Naive thymus-derived CD4-positive, alpha-beta T cell (primary cell): ENCODE measurements at regions not wholly inside any gene's neighbourhood (a gene's known extent, or its start where the extent isn't known, plus 50 kb on each side); places are given as distances from the start of the nearest gene placed in this dataset.

Experiments
- ATAC-seq: fragments of 150-1000 bp; cut with Tn5 transposase; 2 replicates; pipeline ENCODE4 v1.10.0; 2021; ENCODE audit warnings: mild to moderate bottlenecking, moderate library complexity
- CTCF ChIA-PET: fragments of 350-600 bp; sonication (Branson Sonifier 250); formaldehyde crosslinking; loops from one replicate; lab custom pipeline; 2021; ENCODE audit warnings: antibody characterized with exemption; lab: Charles Lee
- POLR2A ChIA-PET: fragments of 350-600 bp; sonication (Branson Sonifier 250); formaldehyde crosslinking; loops from one replicate; lab custom pipeline; 2021; ENCODE audit warnings: antibody characterized with exemption, inconsistent platforms; lab: Charles Lee
- DNase-seq, 9 donors: peaks; one replicate each; pipeline versions ENCODE4 v3.0.0 to v3.0.0-alpha.2; 2020 to 2022; ENCODE audit warnings: mixed read lengths in 1 of 9
- H3K27ac ChIP-seq: one replicate; pipeline ENCODE4 v1.7.0; 2013; ENCODE audit warnings: mild to moderate bottlenecking, low read depth, low read length, moderate library complexity
- H3K27me3 ChIP-seq, 2 donors: one replicate each; pipeline ENCODE4 v1.7.0; 2013; ENCODE audit warnings: low read length in 2 of 2, mild to moderate bottlenecking in 2 of 2, moderate library complexity in 2 of 2; ENCODE audit not compliant: control insufficient read depth in 2 of 2, insufficient read depth in 2 of 2
- H3K36me3 ChIP-seq, 3 experiments: 1 replicate in 2 of 3; 2 replicates in 1 of 3; pipeline ENCODE4 v1.7.0; 2013; ENCODE audit warnings: low read length in 3 of 3, mild to moderate bottlenecking in 3 of 3, moderate library complexity in 1 of 3; ENCODE audit not compliant: insufficient read depth in 3 of 3, control insufficient read depth in 2 of 3
- H3K4me1 ChIP-seq, 2 donors: one replicate each; pipeline ENCODE4 v1.7.0; 2013; ENCODE audit warnings: low read length in 2 of 2, mild to moderate bottlenecking in 2 of 2, moderate library complexity in 1 of 2; ENCODE audit not compliant: control insufficient read depth in 2 of 2, insufficient read depth in 2 of 2
- H3K4me3 ChIP-seq: 2 replicates; pipeline ENCODE4 v1.7.0; 2013; ENCODE audit warnings: mild to moderate bottlenecking, low read length
- H3K9me3 ChIP-seq, 3 experiments: 1 replicate in 2 of 3; 2 replicates in 1 of 3; pipeline ENCODE4 v1.7.0; 2013; ENCODE audit warnings: low read length in 3 of 3; ENCODE audit not compliant: control insufficient read depth in 2 of 3
- H3K27ac Mint-ChIP-seq, 9 donors: one replicate each; pipeline ENCODE4 v1.8.0; 2020 to 2022; ENCODE audit warnings: mixed read lengths in 9 of 9, mild to moderate bottlenecking in 8 of 9, moderate library complexity in 5 of 9, inconsistent platforms in 2 of 9
- H3K27me3 Mint-ChIP-seq, 5 donors: one replicate each; pipeline ENCODE4 v1.8.0; 2021 to 2022; ENCODE audit warnings: mixed read lengths in 5 of 5, mild to moderate bottlenecking in 1 of 5
- H3K36me3 Mint-ChIP-seq, 5 donors: one replicate each; pipeline ENCODE4 v1.8.0; 2020 to 2022; ENCODE audit warnings: mixed read lengths in 5 of 5, mild to moderate bottlenecking in 3 of 5, inconsistent platforms in 1 of 5
- H3K4me1 Mint-ChIP-seq, 7 donors: one replicate each; pipeline ENCODE4 v1.8.0; 2020 to 2022; ENCODE audit warnings: mixed read lengths in 7 of 7, mild to moderate bottlenecking in 3 of 7, inconsistent platforms in 1 of 7
- H3K4me3 Mint-ChIP-seq, 10 donors: one replicate each; pipeline ENCODE4 v1.8.0; 2020 to 2022; ENCODE audit warnings: mild to moderate bottlenecking in 10 of 10, mixed read lengths in 10 of 10, moderate library complexity in 6 of 10, inconsistent platforms in 2 of 10
- H3K9me3 Mint-ChIP-seq, 11 donors: one replicate each; pipeline ENCODE4 v1.8.0; 2020 to 2022; ENCODE audit warnings: mixed read lengths in 11 of 11, mild to moderate bottlenecking in 4 of 11, inconsistent platforms in 1 of 11, moderate library complexity in 1 of 11
- intact Hi-C, 2 donors: fragments of 100-400 bp; cut with micrococcal nuclease; formaldehyde crosslinking; loops; one replicate each; pipeline ENCODE4 v1.15.1; 2023

DNA sequence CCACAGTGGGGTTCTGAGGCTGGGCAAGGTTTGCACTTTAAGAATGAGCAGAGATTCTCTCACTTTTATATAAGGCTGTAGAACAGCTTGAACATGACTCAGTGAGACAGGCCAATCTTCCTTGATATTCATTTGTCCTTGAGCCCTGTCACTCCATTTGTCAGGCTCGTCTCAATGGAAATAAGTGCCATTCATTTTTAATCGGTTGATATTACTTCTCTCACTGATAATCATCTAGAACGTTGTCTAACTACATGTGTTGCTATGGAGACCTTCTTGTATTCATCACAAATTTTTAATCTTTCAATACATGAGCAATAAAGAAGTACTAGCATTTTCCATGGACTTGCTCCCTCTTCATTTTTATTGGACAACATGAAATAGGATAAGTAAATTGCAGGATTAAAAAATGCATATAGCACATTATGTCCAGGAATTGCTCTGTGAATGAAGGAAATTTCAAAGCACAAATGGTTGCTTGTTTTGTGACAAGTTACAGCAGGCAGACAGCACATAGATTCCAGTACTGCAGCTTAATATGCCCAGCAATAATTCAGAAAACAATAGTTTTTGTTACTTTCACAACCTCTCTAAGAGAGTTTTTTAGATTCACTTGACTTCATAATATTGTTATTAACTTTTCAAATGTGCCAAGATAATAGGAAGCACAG is 1178.4 kb upstream of the ATXN8OS start:
- no peaks in the 10 kb centered on the region for H3K4me1 Mint-ChIP-seq
- H3K4me1 ChIP-seq, result no peaks in the 10 kb centered on the region
- H3K36me3 Mint-ChIP-seq, result no peaks in the 10 kb centered on the region
- ATAC-seq (no peak), DNase-seq (no peak)
- H3K4me3 Mint-ChIP-seq, result no peak overlapping the region
- no peak overlapping the region for H3K4me3 ChIP-seq
- ChIA-PET CTCF (no interaction called here), POLR2A (no interaction called here)
- no peaks in the 10 kb centered on the region for H3K27me3 ChIP-seq
- H3K9me3 ChIP-seq, result no peaks in the 10 kb centered on the region
- H3K27me3 Mint-ChIP-seq, result no peaks in the 10 kb centered on the region
- no peak overlapping the region for H3K27ac Mint-ChIP-seq
- no peak overlapping the region for H3K27ac ChIP-seq
- no peaks in the 10 kb centered on the region for H3K36me3 ChIP-seq
- peaks cover 0 to 19% (median 5%) of the 10 kb centered on the region in 11 donors for H3K9me3 Mint-ChIP-seq
- intact Hi-C loops, result no loop called here

DNA sequence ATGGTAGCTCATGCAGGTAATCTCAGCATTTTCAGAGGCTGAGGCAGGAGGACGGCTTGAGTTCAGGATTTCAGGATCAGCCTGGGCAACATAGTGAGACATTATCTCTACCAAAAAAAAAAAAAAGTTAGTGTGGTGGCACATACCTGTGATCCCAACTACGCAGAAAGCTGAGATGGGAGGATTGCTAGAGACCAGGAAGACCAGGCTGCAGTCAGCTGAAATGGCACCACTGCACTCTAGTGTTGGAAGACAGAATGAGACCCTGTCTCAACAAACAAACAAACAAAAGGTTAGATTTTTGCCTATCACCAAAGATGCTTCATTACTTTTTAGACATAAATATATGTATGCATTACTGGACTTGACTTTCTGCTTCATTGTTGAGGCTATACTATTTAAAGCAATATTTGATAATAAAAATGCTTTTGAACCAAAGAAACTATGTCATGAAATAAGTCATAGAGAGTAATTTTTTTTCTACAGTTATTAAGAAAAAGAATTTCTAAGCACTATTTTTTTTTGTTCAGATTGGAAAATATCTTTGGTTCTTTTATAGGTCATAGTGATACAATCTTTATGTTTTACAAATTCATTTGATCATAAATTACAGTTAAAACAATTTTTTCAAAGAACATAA is 1180.1 kb upstream of the ATXN8OS start:
- H3K4me3 ChIP-seq, result no peak overlapping the region
- no peaks in the 10 kb centered on the region for H3K36me3 Mint-ChIP-seq
- H3K4me1 Mint-ChIP-seq, result no peaks in the 10 kb centered on the region
- no peaks in the 10 kb centered on the region for H3K4me1 ChIP-seq
- ChIA-PET CTCF (no interaction called here), POLR2A (no interaction called here)
- no peaks in the 10 kb centered on the region for H3K9me3 ChIP-seq
- ATAC-seq (no peak), DNase-seq (no peak)
- H3K27ac Mint-ChIP-seq, result no peak overlapping the region
- H3K27me3 Mint-ChIP-seq, result no peaks in the 10 kb centered on the region
- intact Hi-C loops, result no loop called here
- H3K27ac ChIP-seq, result no peak overlapping the region
- no peaks in the 10 kb centered on the region for H3K36me3 ChIP-seq
- no peak overlapping the region for H3K4me3 Mint-ChIP-seq
- H3K27me3 ChIP-seq, result no peaks in the 10 kb centered on the region
- peaks cover 0 to 18% (median 5%) of the 10 kb centered on the region in 11 donors for H3K9me3 Mint-ChIP-seq

DNA sequence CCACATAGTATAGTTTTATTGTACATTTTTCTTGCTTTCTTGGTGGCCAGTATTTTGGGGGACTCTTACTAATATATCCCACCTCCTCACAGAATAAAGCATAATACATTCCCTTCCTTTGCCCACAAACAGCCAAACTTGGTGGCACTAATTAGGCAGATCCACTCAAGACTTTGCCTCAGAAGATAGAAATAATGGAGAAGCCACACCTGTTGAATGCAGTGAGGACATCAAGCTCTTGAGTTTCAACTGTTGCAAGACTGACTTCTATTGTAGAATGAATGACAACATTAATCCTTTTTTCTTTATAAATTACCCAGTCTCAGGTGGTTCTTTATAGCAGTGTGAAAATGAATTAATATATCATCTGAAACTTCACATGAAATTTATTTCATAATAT is 1183.6 kb upstream of the ATXN8OS start:
- Mint-ChIP-seq H3K27me3 (no peaks in the 10 kb centered on the region), H3K4me3 (no peak overlapping the region), H3K4me1 (no peaks in the 10 kb centered on the region), H3K27ac (no peak overlapping the region), H3K36me3 (no peaks in the 10 kb centered on the region), H3K9me3 (peaks cover 0 to 16% (median 3%) of the 10 kb centered on the region in 11 donors)
- no peaks in the 10 kb centered on the region for H3K27me3 ChIP-seq
- intact Hi-C loops, result no loop called here
- CTCF ChIA-PET, result no interaction called here
- no peaks in the 10 kb centered on the region for H3K4me1 ChIP-seq
- no peak for DNase-seq
- POLR2A ChIA-PET, result no interaction called here
- no peak overlapping the region for H3K4me3 ChIP-seq
- H3K36me3 ChIP-seq, result no peaks in the 10 kb centered on the region
- H3K9me3 ChIP-seq, result no peaks in the 10 kb centered on the region
- no peak for ATAC-seq
- H3K27ac ChIP-seq, result no peak overlapping the region

DNA sequence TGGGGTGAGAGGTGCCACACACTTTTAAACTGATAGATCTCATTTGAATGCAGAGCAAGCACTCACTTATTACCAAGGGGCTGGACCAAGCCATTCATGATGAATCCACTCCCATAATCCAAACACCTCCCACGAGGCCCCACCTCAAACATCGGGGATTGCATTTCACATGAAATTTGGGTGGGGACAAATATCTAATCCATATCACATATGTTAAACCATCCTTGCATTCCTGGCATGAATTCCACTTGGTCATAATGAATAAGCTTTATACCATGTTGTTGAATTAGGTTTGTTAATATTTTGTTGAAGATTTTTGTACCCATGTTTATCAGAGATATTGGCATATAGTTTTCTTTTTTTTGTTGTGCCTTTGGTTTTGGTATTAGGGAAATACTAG is 1198.7 kb upstream of the ATXN8OS start:
- no peak overlapping the region for H3K4me3 Mint-ChIP-seq
- ATAC-seq (no peak), DNase-seq (no peak)
- POLR2A ChIA-PET, result no interaction called here
- Histone ChIP-seq H3K4me3 (no peak overlapping the region), H3K4me1 (no peaks in the 10 kb centered on the region), H3K36me3 (no peaks in the 10 kb centered on the region), H3K9me3 (peaks cover 0 to 6% (median 0%) of the 10 kb centered on the region in 3 experiments), H3K27ac (no peak overlapping the region), H3K27me3 (no peaks in the 10 kb centered on the region)
- H3K27ac Mint-ChIP-seq, result no peak overlapping the region
- peaks cover 12 to 66% (median 25%) of the 10 kb centered on the region in 11 donors for H3K9me3 Mint-ChIP-seq
- H3K4me1 Mint-ChIP-seq, result no peaks in the 10 kb centered on the region
- H3K36me3 Mint-ChIP-seq, result peaks cover 0 to 4% (median 0%) of the 10 kb centered on the region in 5 donors
- no peaks in the 10 kb centered on the region for H3K27me3 Mint-ChIP-seq
- CTCF ChIA-PET, result no interaction called here
- intact Hi-C loops, result no loop called here

DNA sequence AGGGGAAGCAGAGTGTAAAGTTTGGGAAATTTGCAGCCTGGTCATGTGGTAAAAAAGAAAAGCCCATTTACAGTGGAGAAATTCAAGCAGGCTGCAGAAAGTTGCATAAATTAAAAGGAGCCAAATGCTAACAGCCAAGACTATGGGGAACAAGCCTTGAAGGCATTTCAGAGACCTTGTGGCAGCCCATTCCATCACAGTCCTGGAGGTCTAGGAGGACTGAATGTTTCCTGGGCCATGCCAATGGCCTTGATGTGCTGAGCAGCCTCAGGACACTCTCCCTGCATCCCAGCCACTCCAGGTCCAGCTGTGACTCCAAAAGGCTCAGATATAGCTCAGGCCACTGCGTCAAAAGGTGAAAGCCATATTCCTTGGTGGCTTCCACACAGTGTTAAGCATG is 1202.4 kb upstream of the ATXN8OS start:
- H3K9me3 Mint-ChIP-seq, result peaks cover 6 to 51% (median 20%) of the 10 kb centered on the region in 11 donors
- ATAC-seq, result no peak

DNA sequence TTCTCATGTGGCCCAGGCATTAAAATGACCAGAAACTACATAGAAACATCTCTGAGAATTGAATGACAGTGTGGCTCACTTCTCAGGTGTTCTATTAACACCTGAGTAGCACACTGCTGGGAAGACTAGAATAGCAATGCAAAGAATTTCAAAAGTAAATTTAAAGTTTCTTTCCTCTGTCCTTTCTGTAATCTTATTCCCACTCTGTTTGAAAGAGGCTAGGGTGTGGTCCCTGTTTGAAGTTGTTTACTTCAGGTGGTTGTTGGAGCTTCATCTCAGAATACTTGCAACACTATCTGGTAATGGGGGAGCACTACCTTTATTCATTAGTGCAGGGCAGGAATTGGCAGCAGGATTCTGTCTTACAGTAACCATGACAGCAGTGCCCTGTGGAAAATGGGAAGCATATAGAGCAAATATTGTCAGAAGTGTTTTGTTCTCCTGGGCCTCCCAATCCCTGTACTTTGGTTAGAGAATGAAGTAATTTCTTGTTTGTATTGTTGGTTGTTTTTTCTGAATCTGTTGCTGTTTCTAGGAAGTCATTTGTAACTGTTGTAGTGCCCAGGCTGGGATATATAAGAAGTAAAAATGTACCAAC is 1210.2 kb upstream of the ATXN8OS start:
- Histone ChIP-seq H3K4me1 (no peaks in the 10 kb centered on the region), H3K27me3 (no peaks in the 10 kb centered on the region), H3K36me3 (no peaks in the 10 kb centered on the region), H3K4me3 (no peak overlapping the region), H3K27ac (no peak overlapping the region), H3K9me3 (no peaks in the 10 kb centered on the region)
- H3K27ac Mint-ChIP-seq, result no peak overlapping the region
- ChIA-PET CTCF (no interaction called here), POLR2A (no interaction called here)
- ATAC-seq, result no peak
- no peaks in the 10 kb centered on the region for H3K27me3 Mint-ChIP-seq
- H3K9me3 Mint-ChIP-seq, result peaks cover 0 to 30% (median 8%) of the 10 kb centered on the region in 11 donors
- no peak overlapping the region for H3K4me3 Mint-ChIP-seq
- H3K36me3 Mint-ChIP-seq, result no peaks in the 10 kb centered on the region
- no peak for DNase-seq
- intact Hi-C loops, result no loop called here
- H3K4me1 Mint-ChIP-seq, result no peaks in the 10 kb centered on the region

More for the DNA sequence above, 1202.4 kb upstream of the ATXN8OS start:
- DNase-seq, result no peak
- no peaks in the 10 kb centered on the region for H3K27me3 Mint-ChIP-seq
- no peaks in the 10 kb centered on the region for H3K4me1 Mint-ChIP-seq
- H3K36me3 ChIP-seq, result no peaks in the 10 kb centered on the region
- H3K9me3 ChIP-seq, result no peaks in the 10 kb centered on the region
- no peaks in the 10 kb centered on the region for H3K4me1 ChIP-seq
- peaks cover 0 to 4% (median 0%) of the 10 kb centered on the region in 5 donors for H3K36me3 Mint-ChIP-seq
- H3K4me3 Mint-ChIP-seq, result no peak overlapping the region
- CTCF ChIA-PET, result no interaction called here
- POLR2A ChIA-PET, result no interaction called here
- H3K27ac ChIP-seq, result no peak overlapping the region
- H3K27me3 ChIP-seq, result no peaks in the 10 kb centered on the region
- H3K4me3 ChIP-seq, result no peak overlapping the region
- H3K27ac Mint-ChIP-seq, result no peak overlapping the region
- intact Hi-C loops, result no loop called here

DNA sequence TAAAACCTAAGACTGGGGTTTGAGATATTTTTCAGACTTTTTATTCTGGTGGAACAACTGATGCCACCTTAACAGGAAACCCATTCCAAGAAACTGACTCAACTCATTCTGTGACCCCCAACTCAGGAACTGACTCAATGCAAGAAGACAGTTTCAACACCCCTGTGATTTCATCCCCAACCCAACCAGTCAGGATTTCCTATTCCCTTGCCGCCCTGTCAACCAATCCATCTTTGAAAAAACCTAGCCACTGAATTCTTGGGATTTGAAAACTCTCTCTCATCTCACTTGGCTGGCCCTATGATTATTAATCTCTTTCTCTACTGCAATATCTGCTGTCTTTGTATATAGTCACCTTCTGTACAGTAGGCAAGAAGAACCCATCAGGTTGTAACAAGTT is 1211.9 kb upstream of the ATXN8OS start:
- no peaks in the 10 kb centered on the region for H3K4me1 Mint-ChIP-seq
- H3K4me1 ChIP-seq, result no peaks in the 10 kb centered on the region
- no peak overlapping the region for H3K4me3 ChIP-seq
- ATAC-seq (no peak), DNase-seq (no peak)
- no peaks in the 10 kb centered on the region for H3K27me3 ChIP-seq
- H3K4me3 Mint-ChIP-seq, result no peak overlapping the region
- ChIA-PET CTCF (no interaction called here), POLR2A (no interaction called here)
- no peaks in the 10 kb centered on the region for H3K27me3 Mint-ChIP-seq
- intact Hi-C loops, result no loop called here
- peaks cover 0 to 27% (median 10%) of the 10 kb centered on the region in 11 donors for H3K9me3 Mint-ChIP-seq
- no peaks in the 10 kb centered on the region for H3K9me3 ChIP-seq
- H3K27ac ChIP-seq, result no peak overlapping the region
- no peaks in the 10 kb centered on the region for H3K36me3 ChIP-seq
- no peaks in the 10 kb centered on the region for H3K36me3 Mint-ChIP-seq
- no peak overlapping the region for H3K27ac Mint-ChIP-seq
